Left ventricle myocardium inferior (tissue), 1 donor: ENCODE measurements at regions not wholly inside any gene's neighbourhood (a gene's known extent, or its start where the extent isn't known, plus 50 kb on each side); places are given as distances from the start of the nearest gene placed in this dataset.

Source experiments
- DNase-seq: peaks from one replicate; pipeline ENCODE4 v3.0.0-alpha.2; 2020
- H3K27ac ChIP-seq: fragments of 200-600 bp; replicated peaks from 2 replicates; pipeline ENCODE4 v1.8.0; 2021
- H3K27me3 ChIP-seq: fragments of 200-600 bp; 2 replicates; pipeline ENCODE4 v1.8.0; 2021; ENCODE audit warnings: low read depth
- H3K36me3 ChIP-seq: fragments of 200-600 bp; 2 replicates; pipeline ENCODE4 v1.8.0; 2021
- H3K4me1 ChIP-seq: fragments of 200-600 bp; 2 replicates; pipeline ENCODE4 v1.8.0; 2021
- H3K4me3 ChIP-seq: fragments of 200-600 bp; 2 replicates; pipeline ENCODE4 v1.8.0; 2021; ENCODE audit warnings: mild to moderate bottlenecking, moderate library complexity
- H3K9me3 ChIP-seq: fragments of 200-600 bp; replicated peaks from 2 replicates; pipeline ENCODE4 v1.8.0; 2021
- CTCF ChIP-seq: fragments of 200-600 bp; IDR thresholded peaks from 2 replicates; pipeline ENCODE4 v1.8.0; 2021; ENCODE audit warnings: antibody characterized with exemption, mild to moderate bottlenecking, borderline replicate concordance
- intact Hi-C: fragments of 100-400 bp; cut with micrococcal nuclease; formaldehyde crosslinking; loops from one replicate; pipeline ENCODE4 v1.11.0; 2022
- donor health status: DM: no; HTN: yes; CAD: no; lungs with severe emphysema.

- no peak overlapping the region for H3K27ac ChIP-seq
- no peaks in the 10 kb centered on the region for H3K36me3 ChIP-seq
- intact Hi-C loops = no loop called here
- H3K27me3 ChIP-seq = peaks cover 5% of the 10 kb centered on the region
- no peak for DNase-seq
- H3K4me1 ChIP-seq = no peaks in the 10 kb centered on the region
- no peak overlapping the region for H3K4me3 ChIP-seq
- no peaks in the 10 kb centered on the region for H3K9me3 ChIP-seq
- TF ChIP-seq CTCF = no peak
Observed at GRCh38 chr14:98334186-98334585, 937.8 kb downstream of the BCL11B start.

GRCh38 chr14:98341211-98341610 is 930.8 kb downstream of the BCL11B start:
- Histone ChIP-seq H3K4me3 (no peak overlapping the region), H3K4me1 (no peaks in the 10 kb centered on the region), H3K27me3 (peaks cover 1% of the 10 kb centered on the region), H3K9me3 (no peaks in the 10 kb centered on the region), H3K36me3 (no peaks in the 10 kb centered on the region), H3K27ac (no peak overlapping the region)
- no peak for TF ChIP-seq CTCF
- intact Hi-C loops = no loop called here
- DNase-seq = no peak

GRCh38 chr14:98345161-98345560 is 926.8 kb downstream of the BCL11B start:
- TF ChIP-seq CTCF = no peak
- no peak overlapping the region for H3K27ac ChIP-seq
- no peak for DNase-seq
- H3K36me3 ChIP-seq = no peaks in the 10 kb centered on the region
- peaks cover 13% of the 10 kb centered on the region for H3K27me3 ChIP-seq
- H3K9me3 ChIP-seq = no peaks in the 10 kb centered on the region
- no peaks in the 10 kb centered on the region for H3K4me1 ChIP-seq
- H3K4me3 ChIP-seq = no peak overlapping the region
- intact Hi-C loops = no loop called here

GRCh38 chr14:98347686-98348085 is 924.3 kb downstream of the BCL11B start:
- Histone ChIP-seq H3K4me3 (no peak overlapping the region), H3K27me3 (peaks cover 25% of the 10 kb centered on the region)
- no peak for TF ChIP-seq CTCF

GRCh38 chr14:98348505-98348904 is 923.5 kb downstream of the BCL11B start:
- Histone ChIP-seq H3K4me1 (no peaks in the 10 kb centered on the region), H3K27me3 (peaks cover 25% of the 10 kb centered on the region), H3K9me3 (no peaks in the 10 kb centered on the region), H3K36me3 (no peaks in the 10 kb centered on the region), H3K4me3 (no peak overlapping the region), H3K27ac (no peak overlapping the region)
- intact Hi-C loops = no loop called here
- no peak for DNase-seq
- TF ChIP-seq CTCF = no peak

More at GRCh38 chr14:98347686-98348085, 924.3 kb downstream of the BCL11B start:
- intact Hi-C loops = no loop called here
- H3K9me3 ChIP-seq = no peaks in the 10 kb centered on the region
- DNase-seq = no peak
- no peaks in the 10 kb centered on the region for H3K4me1 ChIP-seq
- no peaks in the 10 kb centered on the region for H3K36me3 ChIP-seq
- H3K27ac ChIP-seq = no peak overlapping the region

GRCh38 chr14:98350213-98350612 is 921.8 kb downstream of the BCL11B start:
- peaks cover 25% of the 10 kb centered on the region for H3K27me3 ChIP-seq
- H3K4me3 ChIP-seq = no peak overlapping the region
- H3K4me1 ChIP-seq = no peaks in the 10 kb centered on the region
- no peaks in the 10 kb centered on the region for H3K36me3 ChIP-seq
- H3K27ac ChIP-seq = no peak overlapping the region
- DNase-seq = no peak
- TF ChIP-seq CTCF = no peak
- intact Hi-C loops = no loop called here
- no peaks in the 10 kb centered on the region for H3K9me3 ChIP-seq
